HEK293T (cell line): ENCODE measurements at regions not wholly inside any gene's neighbourhood (a gene's known extent, or its start where the extent isn't known, plus 50 kb on each side); places are given as distances from the start of the nearest gene placed in this dataset.

ENCODE experiments used
- ARNT ChIP-seq: fragments of 450-650 bp; IDR thresholded peaks from 2 replicates; pipeline ENCODE4 v1.6.1; 2017; ENCODE audit warnings: mild to moderate bottlenecking
- BHLHE40 ChIP-seq: fragments of 450-650 bp; IDR thresholded peaks from 2 replicates; pipeline ENCODE4 v1.6.1; 2016; ENCODE audit warnings: mild to moderate bottlenecking, moderate library complexity, borderline replicate concordance
- ELF4 ChIP-seq: fragments of 450-650 bp; IDR thresholded peaks from 2 replicates; pipeline ENCODE4 v1.6.1; 2017; ENCODE audit warnings: antibody characterized with exemption
- FOXA1 ChIP-seq: fragments of 450-650 bp; IDR thresholded peaks from 2 replicates; pipeline ENCODE4 v1.6.1; 2016; ENCODE audit warnings: mild to moderate bottlenecking
- FOXK2 ChIP-seq: fragments of 450-650 bp; IDR thresholded peaks from 2 replicates; pipeline ENCODE4 v1.6.1; 2016; ENCODE audit warnings: mild to moderate bottlenecking
- FOXM1 ChIP-seq: fragments of 450-650 bp; IDR thresholded peaks from 2 replicates; pipeline ENCODE4 v1.6.1; 2017; ENCODE audit warnings: mild to moderate bottlenecking, borderline replicate concordance
- L3MBTL2 ChIP-seq: fragments of 450-650 bp; conservative IDR thresholded peaks from 2 replicates; pipeline ENCODE4 v1.6.1; 2016; ENCODE audit warnings: mild to moderate bottlenecking
- LEF1 ChIP-seq: fragments of 450-650 bp; IDR thresholded peaks from 2 replicates; pipeline ENCODE4 v1.6.1; 2017; ENCODE audit warnings: mild to moderate bottlenecking, borderline replicate concordance
- ZNF384 ChIP-seq: fragments of 450-650 bp; IDR thresholded peaks from 2 replicates; pipeline ENCODE4 v1.6.1; 2016
- TF ChIP-seq, protein P1 (sequence below): fragments of 450-650 bp; IDR thresholded peaks from 2 replicates; pipeline ENCODE4 v1.6.1; 2016

GRCh38 chr6:15016813-15017212 lies 229.1 kb upstream of the JARID2 start:
- no peak for TF ChIP-seq L3MBTL2
- TF ChIP-seq BHLHE40 = no peak
- TF ChIP-seq LEF1 = no peak
- TF ChIP-seq ARNT = no peak
- no peak for TF ChIP-seq ZNF384
- no peak for TF ChIP-seq FOXM1
- TF ChIP-seq FOXA1 = no peak
- TF ChIP-seq ELF4 = no peak
- TF ChIP-seq FOXK2 = no peak
- TF ChIP-seq, protein P1, sequence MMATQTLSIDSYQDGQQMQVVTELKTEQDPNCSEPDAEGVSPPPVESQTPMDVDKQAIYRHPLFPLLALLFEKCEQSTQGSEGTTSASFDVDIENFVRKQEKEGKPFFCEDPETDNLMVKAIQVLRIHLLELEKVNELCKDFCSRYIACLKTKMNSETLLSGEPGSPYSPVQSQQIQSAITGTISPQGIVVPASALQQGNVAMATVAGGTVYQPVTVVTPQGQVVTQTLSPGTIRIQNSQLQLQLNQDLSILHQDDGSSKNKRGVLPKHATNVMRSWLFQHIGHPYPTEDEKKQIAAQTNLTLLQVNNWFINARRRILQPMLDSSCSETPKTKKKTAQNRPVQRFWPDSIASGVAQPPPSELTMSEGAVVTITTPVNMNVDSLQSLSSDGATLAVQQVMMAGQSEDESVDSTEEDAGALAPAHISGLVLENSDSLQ = no peak
